Testis (tissue), 2 donors: ENCODE measurements at regions not wholly inside any gene's neighbourhood (a gene's known extent, or its start where the extent isn't known, plus 50 kb on each side); places are given as distances from the start of the nearest gene placed in this dataset.
"Not testable (repeated sequence)": the region's sequence is repeated elsewhere in the genome, so short reads cannot be mapped to it uniquely, and the experiment has no call there.

Source experiments
- DNase-seq: peaks from one replicate; pipeline ENCODE4 v3.0.0-alpha.2; 2019
- H3K27ac ChIP-seq, 2 donors: fragments of 200-600 bp; sonication (generic); one replicate each; pipeline ENCODE4 v1.5.1; 2019
- H3K27me3 ChIP-seq: fragments of 200-600 bp; sonication (generic); one replicate; pipeline ENCODE4 v1.5.1; 2019
- H3K36me3 ChIP-seq: fragments of 200-600 bp; sonication (generic); one replicate; pipeline ENCODE4 v1.5.1; 2017; ENCODE audit warnings: low read depth; ENCODE audit errors: missing control alignments
- H3K4me1 ChIP-seq: fragments of 200-600 bp; sonication (generic); one replicate; pipeline ENCODE4 v1.5.1; 2019
- H3K4me3 ChIP-seq, 2 donors: fragments of 200-600 bp; sonication (generic); one replicate each; pipeline ENCODE4 v1.5.1; 2017 to 2019
- H3K9me3 ChIP-seq: fragments of 200-600 bp; sonication (generic); one replicate; pipeline ENCODE4 v1.5.1; 2017
- POLR2A ChIP-seq: fragments of 450-650 bp; IDR thresholded peaks from one replicate; pipeline ENCODE4 v1.6.1; 2017; ENCODE audit warnings: antibody characterized with exemption, mild to moderate bottlenecking, moderate library complexity
- WGBS, 2 donors: methylation state at CpG; one replicate each; pipeline ENCODE4 v1.1.5; 2018; 5-methylcytosine and 5-hydroxymethylcytosine counted together
- intact Hi-C: fragments of 100-400 bp; cut with DNase I; formaldehyde crosslinking; loops from one replicate; pipeline ENCODE4 v1.15.1; 2023; ENCODE audit warnings: low total_unique reads
- TF ChIP-seq, protein P1 (sequence below), 3 experiments: fragments of 450-650 bp in 2 of 3; fragments of 200-600 bp in 1 of 3; sonication (generic) in 1 of 3; IDR thresholded peaks; one replicate each; pipeline ENCODE4 v1.5.1; 2016 to 2019; ENCODE audit warnings: antibody characterized with exemption in 3 of 3, mild to moderate bottlenecking in 2 of 3, moderate library complexity in 1 of 3

DNA sequence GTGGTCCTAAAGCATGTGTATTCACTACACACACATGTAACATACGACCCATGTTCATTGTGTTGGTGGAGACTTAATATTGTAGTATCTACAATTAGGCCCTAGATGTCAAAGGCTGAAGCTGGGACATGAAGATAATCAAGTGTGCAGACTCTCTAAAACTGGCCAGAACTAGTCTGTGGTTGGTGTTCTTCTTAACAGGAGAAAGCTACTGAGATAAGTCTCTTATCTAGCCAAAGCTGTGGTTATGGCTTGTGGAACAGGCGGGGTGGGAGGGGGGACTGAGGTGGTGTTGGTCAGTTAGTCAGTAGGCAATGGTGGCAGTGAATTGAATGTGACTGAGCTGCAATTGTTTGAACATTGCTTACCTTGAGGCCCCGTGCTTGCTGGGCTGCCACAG is 112.7 kb upstream of the SLC24A2 start:
- H3K27ac ChIP-seq: no peak overlapping the region
- TF ChIP-seq POLR2A: no peak
- TF ChIP-seq, protein P1, sequence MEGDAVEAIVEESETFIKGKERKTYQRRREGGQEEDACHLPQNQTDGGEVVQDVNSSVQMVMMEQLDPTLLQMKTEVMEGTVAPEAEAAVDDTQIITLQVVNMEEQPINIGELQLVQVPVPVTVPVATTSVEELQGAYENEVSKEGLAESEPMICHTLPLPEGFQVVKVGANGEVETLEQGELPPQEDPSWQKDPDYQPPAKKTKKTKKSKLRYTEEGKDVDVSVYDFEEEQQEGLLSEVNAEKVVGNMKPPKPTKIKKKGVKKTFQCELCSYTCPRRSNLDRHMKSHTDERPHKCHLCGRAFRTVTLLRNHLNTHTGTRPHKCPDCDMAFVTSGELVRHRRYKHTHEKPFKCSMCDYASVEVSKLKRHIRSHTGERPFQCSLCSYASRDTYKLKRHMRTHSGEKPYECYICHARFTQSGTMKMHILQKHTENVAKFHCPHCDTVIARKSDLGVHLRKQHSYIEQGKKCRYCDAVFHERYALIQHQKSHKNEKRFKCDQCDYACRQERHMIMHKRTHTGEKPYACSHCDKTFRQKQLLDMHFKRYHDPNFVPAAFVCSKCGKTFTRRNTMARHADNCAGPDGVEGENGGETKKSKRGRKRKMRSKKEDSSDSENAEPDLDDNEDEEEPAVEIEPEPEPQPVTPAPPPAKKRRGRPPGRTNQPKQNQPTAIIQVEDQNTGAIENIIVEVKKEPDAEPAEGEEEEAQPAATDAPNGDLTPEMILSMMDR (IDR thresholded peaks at IDR 0.05): no peak
- intact Hi-C loops: no loop called here
- 81 to 89% methylated on average over 3 of the region's 3 CpGs for WGBS, 2 donors
- H3K9me3 ChIP-seq: no peaks in the 10 kb centered on the region
- H3K36me3 ChIP-seq: no peaks in the 10 kb centered on the region
- no peak overlapping the region for H3K4me3 ChIP-seq
- no peaks in the 10 kb centered on the region for H3K27me3 ChIP-seq
- no peaks in the 10 kb centered on the region for H3K4me1 ChIP-seq
- no peak for DNase-seq

DNA sequence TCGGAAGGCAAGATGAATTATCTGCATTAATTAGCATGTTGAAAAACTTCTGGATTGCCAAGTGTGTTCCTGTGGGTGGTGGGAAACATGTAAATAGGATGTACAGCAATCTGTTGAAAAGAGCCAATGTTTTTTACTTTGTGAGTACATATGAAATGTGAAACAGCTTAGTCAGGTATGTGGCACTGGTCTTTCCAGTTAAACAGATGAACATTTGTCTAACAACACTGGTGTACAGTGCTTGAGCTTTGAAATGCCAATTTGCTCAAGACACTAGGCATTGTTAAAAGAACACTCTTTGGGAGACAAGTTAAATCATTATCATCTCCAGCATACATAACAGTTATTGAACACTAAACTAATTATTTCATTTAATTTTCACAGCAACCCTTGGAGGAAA is 107.3 kb upstream of the SLC24A2 start:
- no peaks in the 10 kb centered on the region for H3K36me3 ChIP-seq
- 67 to 73% methylated on average over 1 of the region's 1 CpG for WGBS, 2 donors
- no peak for DNase-seq
- H3K27ac ChIP-seq: no peak overlapping the region
- no peaks in the 10 kb centered on the region for H3K4me1 ChIP-seq
- no peak overlapping the region for H3K4me3 ChIP-seq
- intact Hi-C loops: no loop called here
- no peaks in the 10 kb centered on the region for H3K27me3 ChIP-seq
- no peaks in the 10 kb centered on the region for H3K9me3 ChIP-seq
- TF ChIP-seq, protein P1 (IDR thresholded peaks at IDR 0.05): no peak
- TF ChIP-seq POLR2A: no peak

DNA sequence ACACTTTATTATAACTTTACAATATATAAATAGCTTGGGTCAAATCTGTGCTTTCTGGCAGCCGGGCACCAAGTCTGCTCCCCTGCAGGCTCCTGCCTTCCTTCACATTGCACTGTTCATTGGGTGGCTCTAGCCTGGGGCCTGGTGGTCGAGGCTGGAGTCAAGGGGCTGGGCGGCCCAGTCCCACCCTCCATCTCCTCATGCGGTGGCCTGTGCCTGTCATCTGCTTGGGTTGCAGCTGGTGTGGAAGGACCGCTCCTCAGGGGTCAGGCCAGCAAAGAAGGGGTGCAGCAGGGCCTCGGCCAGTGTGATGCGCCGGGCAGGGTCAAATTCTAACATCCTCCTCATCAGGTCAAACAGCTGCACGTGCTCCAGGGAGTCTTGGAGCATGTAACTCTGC is 106.7 kb upstream of the SLC24A2 start:
- DNase-seq, intact Hi-C loops, H3K9me3 ChIP-seq, H3K4me1 ChIP-seq, H3K27ac ChIP-seq, H3K36me3 ChIP-seq, H3K4me3 ChIP-seq, H3K27me3 ChIP-seq: not testable (repeated sequence)
- 88 to 96% methylated on average over 4 of the region's 9 CpGs for WGBS, 2 donors

DNA sequence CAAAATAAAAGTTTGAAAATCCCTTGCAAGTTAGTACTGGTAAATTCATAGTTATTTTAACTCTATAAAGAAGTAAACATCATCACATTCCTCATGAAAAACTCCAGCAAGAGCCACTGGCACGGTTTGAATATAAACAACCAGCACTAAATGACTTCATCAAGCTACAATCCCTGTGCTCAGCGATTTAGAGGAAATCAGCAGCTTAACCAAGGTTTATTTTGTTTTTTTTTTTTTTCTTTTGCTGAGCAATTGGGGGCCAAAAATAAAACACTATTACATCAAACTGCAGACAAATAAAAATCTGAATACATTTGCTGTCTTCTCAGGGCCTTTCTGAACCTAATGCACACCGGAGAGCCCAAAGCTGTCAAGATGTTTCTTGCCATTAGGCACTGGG is 106.2 kb upstream of the SLC24A2 start:
- no peaks in the 10 kb centered on the region for H3K27me3 ChIP-seq
- no peak for TF ChIP-seq POLR2A
- TF ChIP-seq, protein P1 (IDR thresholded peaks at IDR 0.05): no peak
- intact Hi-C loops: no loop called here
- no peak for DNase-seq
- no peaks in the 10 kb centered on the region for H3K9me3 ChIP-seq
- no peak overlapping the region for H3K4me3 ChIP-seq
- no peaks in the 10 kb centered on the region for H3K36me3 ChIP-seq
- WGBS, 2 donors: 37 to 44% methylated on average over 3 of the region's 3 CpGs
- H3K27ac ChIP-seq: no peak overlapping the region
- no peaks in the 10 kb centered on the region for H3K4me1 ChIP-seq

DNA sequence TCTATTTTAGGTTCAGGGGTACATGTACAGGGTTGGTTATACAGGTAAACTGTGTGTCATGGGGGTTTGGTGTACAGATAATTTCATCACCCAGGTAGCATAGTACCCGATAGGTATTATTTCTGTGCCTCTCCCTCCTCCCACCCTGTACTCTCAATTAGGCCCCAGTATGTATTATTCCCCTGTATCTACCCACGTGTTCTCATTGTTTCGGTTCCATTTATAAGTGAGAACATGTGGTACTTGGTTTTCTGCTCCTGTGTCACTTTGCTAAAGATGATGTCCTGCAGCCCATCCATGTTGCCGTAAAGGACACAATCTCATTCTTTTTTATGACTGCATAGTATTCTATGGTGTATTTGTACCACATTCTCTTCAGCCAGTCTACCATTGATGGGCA is 96.8 kb upstream of the SLC24A2 start:
- Histone ChIP-seq H3K27me3 (no peaks in the 10 kb centered on the region), H3K4me1 (no peaks in the 10 kb centered on the region), H3K4me3 (no peak overlapping the region), H3K36me3 (no peaks in the 10 kb centered on the region), H3K27ac (no peak overlapping the region), H3K9me3 (no peaks in the 10 kb centered on the region)
- intact Hi-C loops: no loop called here
- TF ChIP-seq, protein P1 (IDR thresholded peaks at IDR 0.05): no peak
- TF ChIP-seq POLR2A: no peak
- WGBS, 2 donors: 89 to 93% methylated on average over 4 of the region's 4 CpGs
- DNase-seq: no peak
